H9 (cell line): ENCODE measurements at regions not wholly inside any gene's neighbourhood (a gene's known extent, or its start where the extent isn't known, plus 50 kb on each side); places are given as distances from the start of the nearest gene placed in this dataset.

Source experiments
- DNase-seq: peaks from one replicate; pipeline ENCODE4 v3.0.0-alpha.2; 2017
- H2AFZ ChIP-seq: one replicate; pipeline ENCODE4 v1.6.1; 2013; ENCODE audit warnings: mild to moderate bottlenecking, low read length, control low read depth, moderate library complexity
- H2AK5ac ChIP-seq: 2 replicates; pipeline ENCODE4 v1.6.1; 2013; ENCODE audit warnings: low read length, control low read depth, mixed read lengths; ENCODE audit not compliant: insufficient read length
- H2BK120ac ChIP-seq: one replicate; pipeline ENCODE4 v1.6.1; 2013; ENCODE audit warnings: low read depth, mild to moderate bottlenecking, low read length, control low read depth, inconsistent platforms; ENCODE audit not compliant: poor library complexity, severe bottlenecking
- H2BK12ac ChIP-seq: 2 replicates; pipeline ENCODE4 v1.6.1; 2013; ENCODE audit warnings: low read length, control low read depth, mixed read lengths, low read depth; ENCODE audit not compliant: insufficient read length
- H2BK15ac ChIP-seq: 2 replicates; pipeline ENCODE4 v1.6.1; 2013; ENCODE audit warnings: low read depth, low read length, control low read depth
- H2BK20ac ChIP-seq: one replicate; pipeline ENCODE4 v1.6.1; 2013; ENCODE audit warnings: low read depth, mild to moderate bottlenecking, low read length, control low read depth, inconsistent platforms; ENCODE audit not compliant: poor library complexity, severe bottlenecking
- H2BK5ac ChIP-seq: 2 replicates; pipeline ENCODE4 v1.6.1; 2013; ENCODE audit warnings: low read length, control low read depth, mixed read lengths; ENCODE audit not compliant: insufficient read length
- H3K14ac ChIP-seq: 2 replicates; pipeline ENCODE4 v1.6.1; 2013; ENCODE audit warnings: low read length, control low read depth; ENCODE audit not compliant: insufficient read depth
- H3K18ac ChIP-seq: 2 replicates; pipeline ENCODE4 v1.6.1; 2013; ENCODE audit warnings: low read depth, mild to moderate bottlenecking, mixed read lengths, low read length, control low read depth; ENCODE audit not compliant: insufficient read length
- H3K23ac ChIP-seq: 2 replicates; pipeline ENCODE4 v1.6.1; 2013; ENCODE audit warnings: low read length, control low read depth, mixed read lengths, low read depth; ENCODE audit not compliant: insufficient read length
- H3K23me2 ChIP-seq: 2 replicates; pipeline ENCODE4 v1.6.1; 2013; ENCODE audit warnings: low read depth, mild to moderate bottlenecking, mixed read lengths, low read length, control low read depth; ENCODE audit not compliant: insufficient read length, poor library complexity, severe bottlenecking
- H3K27ac ChIP-seq: 2 replicates; pipeline ENCODE4 v1.5.1; 2013; ENCODE audit warnings: low read length, control low read depth, mixed read lengths, low read depth; ENCODE audit not compliant: insufficient read length
- H3K27me3 ChIP-seq: 2 replicates; pipeline ENCODE4 v1.6.1; 2013; ENCODE audit warnings: low read length, control low read depth, inconsistent platforms; ENCODE audit not compliant: insufficient read depth
- H3K4ac ChIP-seq: 2 replicates; pipeline ENCODE4 v1.6.1; 2013; ENCODE audit warnings: low read depth, mild to moderate bottlenecking, control low read depth, inconsistent platforms, low read length, moderate library complexity
- H3K4me1 ChIP-seq: 2 replicates; pipeline ENCODE4 v1.6.1; 2013; ENCODE audit warnings: low read length, control low read depth, inconsistent platforms; ENCODE audit not compliant: insufficient read depth
- H3K4me2 ChIP-seq: 2 replicates; pipeline ENCODE4 v1.6.1; 2013; ENCODE audit warnings: low read length, control low read depth, mixed read lengths; ENCODE audit not compliant: insufficient read length, insufficient read depth
- H3K56ac ChIP-seq: 2 replicates; pipeline ENCODE4 v1.6.1; 2013; ENCODE audit warnings: low read depth, mild to moderate bottlenecking, mixed read lengths, low read length, control low read depth; ENCODE audit not compliant: insufficient read length
- H3K79me1 ChIP-seq: 2 replicates; pipeline ENCODE4 v1.6.1; 2013; ENCODE audit warnings: low read depth, mild to moderate bottlenecking, moderate library complexity, low read length, control low read depth, inconsistent platforms; ENCODE audit not compliant: insufficient read depth, poor library complexity, severe bottlenecking
- H3K79me2 ChIP-seq: 2 replicates; pipeline ENCODE4 v1.6.1; 2013; ENCODE audit warnings: low read length, control low read depth, inconsistent platforms; ENCODE audit not compliant: insufficient read depth
- H3K9ac ChIP-seq: 2 replicates; pipeline ENCODE4 v1.6.1; 2013; ENCODE audit warnings: low read length, control low read depth, mixed read lengths; ENCODE audit not compliant: insufficient read length; ENCODE audit errors: extremely low read depth
- H3K9me3 ChIP-seq: one replicate; pipeline ENCODE4 v1.6.1; 2013; ENCODE audit warnings: low read depth, low read length, inconsistent platforms; ENCODE audit not compliant: control insufficient read depth
- H3T11ph ChIP-seq: one replicate; pipeline ENCODE4 v1.6.1; 2013; ENCODE audit warnings: mild to moderate bottlenecking, low read length, control low read depth, inconsistent platforms
- H4K20me1 ChIP-seq: one replicate; pipeline ENCODE4 v1.6.1; 2013; ENCODE audit not compliant: control insufficient read depth, insufficient read length, insufficient read depth
- H4K5ac ChIP-seq: 2 replicates; pipeline ENCODE4 v1.6.1; 2013; ENCODE audit warnings: low read depth, mild to moderate bottlenecking, mixed read lengths, low read length, control low read depth; ENCODE audit not compliant: insufficient read length
- H4K8ac ChIP-seq: replicated peaks from 2 replicates; pipeline ENCODE4 v1.6.1; 2013; ENCODE audit warnings: low read length, control low read depth, mixed read lengths, low read depth; ENCODE audit not compliant: insufficient read length
- H4K91ac ChIP-seq: 2 replicates; pipeline ENCODE4 v1.6.1; 2013; ENCODE audit warnings: low read depth, mild to moderate bottlenecking, moderate library complexity, mixed read lengths, low read length, control low read depth; ENCODE audit not compliant: insufficient read length
- H3K27ac Mint-ChIP-seq, 3 experiments: 2 replicates in 2 of 3; 3 replicates in 1 of 3; pipeline ENCODE4 v1.8.0; 2020 to 2021; ENCODE audit warnings: mixed read lengths in 3 of 3, mild to moderate bottlenecking in 1 of 3, moderate library complexity in 1 of 3
- H3K27me3 Mint-ChIP-seq: 2 replicates; pipeline ENCODE4 v1.8.0; 2021; ENCODE audit warnings: low read depth, mild to moderate bottlenecking, moderate library complexity, mixed read lengths
- H3K36me3 Mint-ChIP-seq, 3 experiments: 2 replicates in 2 of 3; 3 replicates in 1 of 3; pipeline ENCODE4 v1.8.0; 2020 to 2021; ENCODE audit warnings: low read depth in 3 of 3, mixed read lengths in 3 of 3; ENCODE audit not compliant: insufficient read depth in 1 of 3
- H3K4me1 Mint-ChIP-seq, 2 experiments: 2 replicates each; pipeline ENCODE4 v1.8.0; 2020; ENCODE audit warnings: mixed read lengths in 2 of 2
- H3K4me3 Mint-ChIP-seq, 2 experiments: 2 replicates in 1 of 2; 3 replicates in 1 of 2; pipeline ENCODE4 v1.8.0; 2020 to 2021; ENCODE audit warnings: mild to moderate bottlenecking in 2 of 2, mixed read lengths in 2 of 2, moderate library complexity in 1 of 2
- H3K9me3 Mint-ChIP-seq, 2 experiments: 2 replicates in 1 of 2; 3 replicates in 1 of 2; pipeline ENCODE4 v1.8.0; 2020; ENCODE audit warnings: mild to moderate bottlenecking in 2 of 2, mixed read lengths in 2 of 2, moderate library complexity in 1 of 2
- CTCF ChIP-seq: fragments of 200-600 bp; sonication (generic); conservative IDR thresholded peaks from 3 replicates; pipeline ENCODE4 v1.8.0; 2021; ENCODE audit warnings: antibody characterized with exemption, mild to moderate bottlenecking
- WGBS: extraction: QIAGEN DNeasy Blood & Tissue Kit; methylation state at CpG from one replicate; pipeline ENCODE4 v1.1.7; 2013; ENCODE audit warnings: missing lambda C conversion rate, low lambda C conversion rate, mixed read lengths; ENCODE audit not compliant: insufficient read length; ENCODE audit errors: extremely low coverage; 5-methylcytosine and 5-hydroxymethylcytosine counted together

- H2BK12ac ChIP-seq, result no peak overlapping the region
- peak overlapping the region; percentile 13; the same call in 1 of the 2 replicates for H3K14ac ChIP-seq
- Mint-ChIP-seq H3K4me1 (no peaks in the 10 kb centered on the region), H3K4me3 (no peak overlapping the region), H3K27ac (peak overlapping the region in 1 of 3 experiments; percentile 61; a peak in 1 of 7 replicates), H3K36me3 (peaks cover 0 to 3% (median 0%) of the 10 kb centered on the region in 3 experiments; a peak in 1 of 7 replicates), H3K9me3 (peaks cover 0 to 5% of the 10 kb centered on the region in 2 experiments; a peak in 2 of 5 replicates), H3K27me3 (no peaks in the 10 kb centered on the region; the same call in none of the 2 replicates)
- no peaks in the 10 kb centered on the region for H3K9me3 ChIP-seq
- H4K5ac ChIP-seq, result no peak overlapping the region
- no peaks in the 10 kb centered on the region for H3K4me1 ChIP-seq
- H2BK15ac ChIP-seq, result no peak overlapping the region
- no peaks in the 10 kb centered on the region for H3K23me2 ChIP-seq
- TF ChIP-seq CTCF, result no peak; the same call in 2 of the 3 replicates
- no peak overlapping the region for H3K18ac ChIP-seq
- H3K23ac ChIP-seq, result no peak overlapping the region
- no peaks in the 10 kb centered on the region for H3K79me1 ChIP-seq
- no peaks in the 10 kb centered on the region for H3K79me2 ChIP-seq
- no peak overlapping the region for H3K27ac ChIP-seq
- no peak overlapping the region for H3K4me2 ChIP-seq
- no peak overlapping the region for H3T11ph ChIP-seq
- H4K8ac ChIP-seq, result no peak overlapping the region
- H2BK120ac ChIP-seq, result no peak overlapping the region
- H2AK5ac ChIP-seq, result no peak overlapping the region
- no CpG with 5 or more reads among the region's 25 CpGs for WGBS
- H2BK5ac ChIP-seq, result no peak overlapping the region
- H3K4ac ChIP-seq, result no peak overlapping the region
- H3K27me3 ChIP-seq, result no peaks in the 10 kb centered on the region
- H2AFZ ChIP-seq, result no peak overlapping the region
- no peak overlapping the region for H2BK20ac ChIP-seq
- DNase-seq, result no peak
- no peak overlapping the region for H3K9ac ChIP-seq
- no peak overlapping the region for H3K56ac ChIP-seq
- H4K20me1 ChIP-seq, result no peaks in the 10 kb centered on the region
- no peak overlapping the region for H4K91ac ChIP-seq
These were observed 1023.5 kb downstream of the BRD1 start for GRCh38 chr22:48803948-48804810.
